Thyroid gland (tissue), 4 donors: ENCODE measurements at regions not wholly inside any gene's neighbourhood (a gene's known extent, or its start where the extent isn't known, plus 50 kb on each side); places are given as distances from the start of the nearest gene placed in this dataset.

Experiments
- DNase-seq, 2 donors: peaks; one replicate each; pipeline ENCODE4 v3.0.0-alpha.2; 2019
- H3K27ac ChIP-seq, 3 donors: fragments of 200-600 bp; sonication (generic); 1 replicate in 2 of 3; 2 replicates in 1 of 3; pipeline ENCODE4 v1.5.1; 2016 to 2019; ENCODE audit warnings: mild to moderate bottlenecking in 1 of 3, moderate library complexity in 1 of 3
- H3K27me3 ChIP-seq: fragments of 200-600 bp; sonication (generic); one replicate; pipeline ENCODE4 v1.5.1; 2019
- H3K36me3 ChIP-seq, 2 donors: fragments of 200-600 bp; sonication (generic); one replicate each; pipeline ENCODE4 v1.5.1; 2016 to 2019
- H3K4me1 ChIP-seq, 2 donors: fragments of 200-600 bp; sonication (generic); one replicate each; pipeline ENCODE4 v1.5.1; 2017 to 2019
- H3K4me3 ChIP-seq, 3 donors: fragments of 200-600 bp; sonication (generic); replicated peaks in 1 of 3; 1 replicate in 2 of 3; 2 replicates in 1 of 3; pipeline ENCODE4 v1.5.1; 2016; ENCODE audit warnings: mild to moderate bottlenecking in 1 of 3
- H3K9me3 ChIP-seq: fragments of 200-600 bp; sonication (generic); one replicate; pipeline ENCODE4 v1.5.1; 2017
- POLR2A ChIP-seq, 2 donors: fragments of 450-650 bp; IDR thresholded peaks; one replicate each; pipeline ENCODE4 v1.6.1; 2017; ENCODE audit warnings: antibody characterized with exemption in 2 of 2, mild to moderate bottlenecking in 2 of 2, moderate library complexity in 1 of 2
- WGBS, 2 donors: methylation state at CpG; one replicate each; pipeline ENCODE4 v1.1.5; 2017; 5-methylcytosine and 5-hydroxymethylcytosine counted together
- intact Hi-C: fragments of 100-400 bp; cut with DNase I; formaldehyde crosslinking; loops from one replicate; pipeline ENCODE4 v1.15.1; 2023
- TF ChIP-seq, protein P1 (sequence below), 6 experiments: fragments of 200-600 bp in 3 of 6; fragments of 450-650 bp in 3 of 6; sonication (generic) in 3 of 6; IDR thresholded peaks; one replicate each; pipeline ENCODE4 v1.5.1; 2016 to 2019; ENCODE audit warnings: antibody characterized with exemption in 6 of 6, mild to moderate bottlenecking in 2 of 6, inconsistent platforms in 1 of 6, moderate library complexity in 1 of 6

DNA sequence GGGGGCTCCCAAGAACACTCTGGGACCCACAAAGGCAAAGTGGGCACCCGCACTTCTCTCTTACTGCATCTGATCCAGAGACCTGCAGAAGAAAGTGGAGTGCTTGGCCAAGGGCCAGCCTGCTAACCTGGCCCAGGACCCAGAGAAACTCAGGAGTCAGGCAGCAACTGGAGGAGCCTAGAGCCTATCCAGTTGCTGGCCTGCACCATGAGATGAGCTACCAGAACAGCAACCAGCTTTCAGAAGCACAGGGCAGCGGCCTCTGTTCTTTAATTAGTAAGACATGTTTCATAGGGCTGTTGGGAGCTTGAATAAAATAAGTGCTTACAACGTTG, 298.3 kb downstream of the GADD45G start:
- TF ChIP-seq POLR2A (IDR thresholded peaks at IDR 0.05) = no peak
- TF ChIP-seq, protein P1, sequence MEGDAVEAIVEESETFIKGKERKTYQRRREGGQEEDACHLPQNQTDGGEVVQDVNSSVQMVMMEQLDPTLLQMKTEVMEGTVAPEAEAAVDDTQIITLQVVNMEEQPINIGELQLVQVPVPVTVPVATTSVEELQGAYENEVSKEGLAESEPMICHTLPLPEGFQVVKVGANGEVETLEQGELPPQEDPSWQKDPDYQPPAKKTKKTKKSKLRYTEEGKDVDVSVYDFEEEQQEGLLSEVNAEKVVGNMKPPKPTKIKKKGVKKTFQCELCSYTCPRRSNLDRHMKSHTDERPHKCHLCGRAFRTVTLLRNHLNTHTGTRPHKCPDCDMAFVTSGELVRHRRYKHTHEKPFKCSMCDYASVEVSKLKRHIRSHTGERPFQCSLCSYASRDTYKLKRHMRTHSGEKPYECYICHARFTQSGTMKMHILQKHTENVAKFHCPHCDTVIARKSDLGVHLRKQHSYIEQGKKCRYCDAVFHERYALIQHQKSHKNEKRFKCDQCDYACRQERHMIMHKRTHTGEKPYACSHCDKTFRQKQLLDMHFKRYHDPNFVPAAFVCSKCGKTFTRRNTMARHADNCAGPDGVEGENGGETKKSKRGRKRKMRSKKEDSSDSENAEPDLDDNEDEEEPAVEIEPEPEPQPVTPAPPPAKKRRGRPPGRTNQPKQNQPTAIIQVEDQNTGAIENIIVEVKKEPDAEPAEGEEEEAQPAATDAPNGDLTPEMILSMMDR (IDR thresholded peaks at IDR 0.05) = no peak
- intact Hi-C loops = no loop called here
- no peak overlapping the region for H3K27ac ChIP-seq
- H3K36me3 ChIP-seq = no peaks in the 10 kb centered on the region
- peak; percentile 86 to 87 for DNase-seq
- no peak overlapping the region for H3K4me3 ChIP-seq
- WGBS, 2 donors = 39 to 59% methylated on average over 3 of the region's 3 CpGs
- no peaks in the 10 kb centered on the region for H3K27me3 ChIP-seq
- H3K4me1 ChIP-seq = no peaks in the 10 kb centered on the region
- H3K9me3 ChIP-seq = no peaks in the 10 kb centered on the region

DNA sequence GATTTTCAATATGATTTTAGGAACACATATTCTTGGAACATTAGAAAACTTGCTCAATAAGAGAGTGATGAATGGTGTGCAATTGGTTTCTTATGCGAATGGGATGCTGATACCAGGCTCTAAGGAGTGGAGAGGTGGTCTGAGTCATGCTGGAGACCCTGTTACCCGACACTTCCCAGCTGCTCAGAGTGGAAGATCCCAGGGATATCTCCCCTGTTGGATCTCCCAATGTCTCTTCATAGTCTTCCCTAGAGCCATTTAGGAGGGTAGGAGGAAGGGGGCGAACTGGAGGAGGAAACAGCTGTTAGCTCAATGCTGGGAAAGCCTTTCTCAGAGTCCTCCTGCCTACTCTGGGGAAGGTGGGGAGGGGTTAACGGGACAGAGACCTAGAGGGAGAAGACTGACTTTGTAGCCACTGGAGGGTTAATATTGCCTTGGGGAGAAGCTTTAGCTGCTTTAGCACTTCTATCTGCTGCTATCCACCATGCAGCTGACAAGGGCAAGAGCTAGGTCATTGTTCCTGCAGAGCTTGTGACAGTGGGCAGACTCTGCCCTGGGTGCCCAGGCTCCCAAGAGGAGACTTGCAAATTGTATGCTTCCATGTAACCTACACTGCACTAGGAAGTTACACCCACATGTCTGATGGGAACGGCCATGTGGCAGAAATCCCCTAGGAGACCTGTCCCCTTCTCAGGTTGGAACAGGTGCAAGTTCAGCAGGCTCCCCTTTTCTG, 301.0 kb downstream of the GADD45G start:
- TF ChIP-seq, protein P1 (IDR thresholded peaks at IDR 0.05) = no peak
- TF ChIP-seq POLR2A (IDR thresholded peaks at IDR 0.05) = no peak
- H3K36me3 ChIP-seq = no peaks in the 10 kb centered on the region
- no peak for DNase-seq
- 85 to 89% methylated on average over 5 of the region's 5 CpGs for WGBS, 2 donors
- intact Hi-C loops = no loop called here
- no peak overlapping the region for H3K27ac ChIP-seq
- H3K27me3 ChIP-seq = no peaks in the 10 kb centered on the region
- H3K4me1 ChIP-seq = no peaks in the 10 kb centered on the region
- no peak overlapping the region for H3K4me3 ChIP-seq
- no peaks in the 10 kb centered on the region for H3K9me3 ChIP-seq

DNA sequence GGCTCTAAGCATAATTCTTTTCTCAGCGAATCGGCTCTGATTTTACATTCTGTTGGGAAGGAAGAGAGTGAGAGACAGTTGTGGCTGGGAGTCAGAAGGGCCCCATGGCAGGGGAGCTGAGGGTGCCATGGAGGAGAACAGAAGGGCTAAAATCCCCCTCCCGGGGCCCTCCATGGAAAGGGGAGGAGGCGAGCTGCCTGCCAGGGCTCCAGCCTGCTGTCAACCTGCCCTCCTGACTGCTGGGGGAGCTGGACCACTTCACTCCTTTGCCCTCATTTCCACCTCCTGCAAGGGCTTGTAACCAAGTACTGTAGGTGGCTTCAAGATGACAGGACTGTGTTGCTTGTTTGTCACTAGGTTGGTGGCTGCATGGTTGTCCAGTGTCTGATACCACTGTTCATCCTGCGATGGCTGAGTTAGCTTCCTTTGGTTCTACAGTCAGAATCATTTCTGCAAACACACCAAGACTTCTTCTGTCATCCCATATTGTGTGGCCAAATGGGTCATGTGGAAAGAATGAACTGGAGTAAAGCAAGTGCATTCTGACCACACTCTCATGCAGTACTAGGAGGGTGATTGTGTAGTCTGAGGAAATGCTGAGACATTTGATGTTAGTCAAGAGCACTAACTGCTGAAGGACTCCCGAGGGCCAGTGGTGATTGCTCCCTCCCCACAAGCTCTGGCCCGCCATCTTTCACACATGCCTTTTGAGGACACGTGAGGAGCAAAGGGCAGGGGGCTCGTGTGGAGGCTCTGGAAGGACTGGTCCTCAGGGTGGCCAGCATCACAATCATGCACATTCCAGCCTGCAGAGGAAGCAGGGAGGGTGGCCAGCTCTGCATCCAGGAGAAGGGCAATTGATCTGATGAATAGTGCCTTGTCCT, 307.2 kb downstream of the GADD45G start:
- 66 to 72% methylated on average over 9 of the region's 9 CpGs for WGBS, 2 donors
- no peak for DNase-seq
- Histone ChIP-seq H3K9me3 (no peaks in the 10 kb centered on the region), H3K27ac (peak overlapping the region in 1 of 3 donors; percentile 48), H3K36me3 (no peaks in the 10 kb centered on the region), H3K4me3 (no peak overlapping the region), H3K4me1 (peaks cover 11% of the 10 kb centered on the region in 2 donors), H3K27me3 (no peaks in the 10 kb centered on the region)
- TF ChIP-seq POLR2A (IDR thresholded peaks at IDR 0.05) = no peak
- TF ChIP-seq, protein P1 (IDR thresholded peaks at IDR 0.05) = peak in 3 of 6 experiments; percentile 3 to 40 (median 40)
- intact Hi-C loops = no loop called here

- no peak overlapping the region for H3K4me3 ChIP-seq
- DNase-seq = peak; percentile 61 to 66
- TF ChIP-seq, protein P1 (IDR thresholded peaks at IDR 0.05) = no peak
- peak in 1 of 2 donors; percentile 12 for TF ChIP-seq POLR2A (IDR thresholded peaks at IDR 0.05)
- intact Hi-C loops = no loop called here
- H3K4me1 ChIP-seq = peaks cover 11% of the 10 kb centered on the region in 2 donors
- peak overlapping the region in 1 of 3 donors; percentile 48 for H3K27ac ChIP-seq
- no peaks in the 10 kb centered on the region for H3K9me3 ChIP-seq
- H3K27me3 ChIP-seq = no peaks in the 10 kb centered on the region
- H3K36me3 ChIP-seq = no peaks in the 10 kb centered on the region
- WGBS, 2 donors = 31 to 42% methylated on average over 5 of the region's 5 CpGs
Observed at GRCh38 chr9:89912605-89912953, 307.8 kb downstream of the GADD45G start.

DNA sequence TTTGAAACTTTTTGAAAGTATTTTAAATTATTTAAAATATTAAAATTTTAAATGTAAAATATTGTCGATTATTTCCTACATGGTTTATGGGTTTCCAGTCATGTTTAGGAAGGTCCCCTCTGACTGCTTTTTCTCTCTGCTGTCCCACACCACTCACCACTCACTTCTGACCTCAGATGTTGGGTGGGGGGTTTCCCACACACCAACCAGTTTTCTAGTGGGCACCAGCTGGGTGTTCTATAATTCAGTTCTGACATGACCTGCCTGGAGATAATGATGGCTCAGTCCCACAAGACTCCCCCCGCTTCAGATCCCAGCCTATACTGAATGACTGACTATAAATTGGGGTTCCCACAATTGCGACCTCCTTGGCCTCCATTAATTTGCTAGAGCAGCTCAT, 310.4 kb downstream of the GADD45G start:
- 84 to 98% methylated on average over 3 of the region's 3 CpGs for WGBS, 2 donors
- TF ChIP-seq POLR2A (IDR thresholded peaks at IDR 0.05) = no peak
- TF ChIP-seq, protein P1 (IDR thresholded peaks at IDR 0.05) = no peak
- Histone ChIP-seq H3K36me3 (no peaks in the 10 kb centered on the region), H3K27ac (no peak overlapping the region), H3K9me3 (no peaks in the 10 kb centered on the region), H3K4me1 (peaks cover 11% of the 10 kb centered on the region in 2 donors), H3K27me3 (no peaks in the 10 kb centered on the region), H3K4me3 (no peak overlapping the region)
- intact Hi-C loops = no loop called here
- no peak for DNase-seq
